Fibroblast of villous mesenchyme (primary cell): ENCODE measurements at regions not wholly inside any gene's neighbourhood (a gene's known extent, or its start where the extent isn't known, plus 50 kb on each side); places are given as distances from the start of the nearest gene placed in this dataset.

Source experiments
- DNase-seq: peaks from one replicate; pipeline ENCODE4 v3.0.0-alpha.2; 2010; ENCODE audit warnings: low read depth
- H3K4me3 ChIP-seq: 2 replicates; pipeline ENCODE4 v1.5.1; 2011; ENCODE audit warnings: low read depth, mild to moderate bottlenecking, low read length
- TF ChIP-seq, protein P1 (sequence below): IDR thresholded peaks from 2 replicates; pipeline ENCODE4 v1.5.1; 2012; ENCODE audit warnings: low read depth, mild to moderate bottlenecking, low read length; ENCODE audit not compliant: insufficient read depth

DNA sequence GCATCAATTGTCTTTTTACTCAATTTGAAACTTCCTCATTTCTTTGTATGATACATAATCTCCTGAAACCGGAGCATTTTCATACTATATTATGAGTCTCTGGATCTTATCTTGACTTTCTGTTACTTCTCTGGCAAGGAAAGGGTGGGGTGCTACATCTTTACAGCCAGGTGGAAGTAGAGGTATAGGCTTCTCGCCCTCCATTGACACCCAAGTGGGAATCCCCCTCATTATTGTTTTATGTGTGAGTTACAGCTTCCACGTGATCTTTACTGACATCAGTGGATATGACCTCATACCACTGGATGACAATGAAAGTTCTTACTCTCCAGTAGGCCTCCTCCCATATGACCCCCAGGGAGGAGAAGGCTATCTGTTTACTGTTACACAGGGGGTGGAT, 262.1 kb upstream of the DACH1 start:
- TF ChIP-seq, protein P1, sequence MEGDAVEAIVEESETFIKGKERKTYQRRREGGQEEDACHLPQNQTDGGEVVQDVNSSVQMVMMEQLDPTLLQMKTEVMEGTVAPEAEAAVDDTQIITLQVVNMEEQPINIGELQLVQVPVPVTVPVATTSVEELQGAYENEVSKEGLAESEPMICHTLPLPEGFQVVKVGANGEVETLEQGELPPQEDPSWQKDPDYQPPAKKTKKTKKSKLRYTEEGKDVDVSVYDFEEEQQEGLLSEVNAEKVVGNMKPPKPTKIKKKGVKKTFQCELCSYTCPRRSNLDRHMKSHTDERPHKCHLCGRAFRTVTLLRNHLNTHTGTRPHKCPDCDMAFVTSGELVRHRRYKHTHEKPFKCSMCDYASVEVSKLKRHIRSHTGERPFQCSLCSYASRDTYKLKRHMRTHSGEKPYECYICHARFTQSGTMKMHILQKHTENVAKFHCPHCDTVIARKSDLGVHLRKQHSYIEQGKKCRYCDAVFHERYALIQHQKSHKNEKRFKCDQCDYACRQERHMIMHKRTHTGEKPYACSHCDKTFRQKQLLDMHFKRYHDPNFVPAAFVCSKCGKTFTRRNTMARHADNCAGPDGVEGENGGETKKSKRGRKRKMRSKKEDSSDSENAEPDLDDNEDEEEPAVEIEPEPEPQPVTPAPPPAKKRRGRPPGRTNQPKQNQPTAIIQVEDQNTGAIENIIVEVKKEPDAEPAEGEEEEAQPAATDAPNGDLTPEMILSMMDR, result no peak
- no peak for DNase-seq
- no peak overlapping the region for H3K4me3 ChIP-seq

DNA sequence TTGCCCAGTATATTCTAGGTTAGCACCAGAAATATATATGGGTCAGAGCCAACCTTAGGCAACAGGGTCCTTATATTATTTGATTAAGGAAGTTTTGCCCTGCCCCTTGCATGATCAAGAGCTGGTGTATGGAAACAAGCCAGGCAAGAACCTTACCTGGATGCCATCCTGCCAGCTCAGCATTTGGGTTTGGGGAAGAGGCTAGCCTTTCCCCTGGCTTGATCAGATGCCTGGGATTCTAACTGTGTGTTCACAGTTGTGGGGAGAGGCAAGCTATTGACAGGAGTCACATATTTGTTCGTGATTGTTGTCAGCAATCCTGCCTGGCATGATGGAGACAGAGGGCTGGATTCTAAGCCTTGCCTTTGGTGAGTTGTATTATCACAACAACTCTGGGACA, 260.0 kb upstream of the DACH1 start:
- DNase-seq, result no peak
- TF ChIP-seq, protein P1, result no peak
- no peak overlapping the region for H3K4me3 ChIP-seq

DNA sequence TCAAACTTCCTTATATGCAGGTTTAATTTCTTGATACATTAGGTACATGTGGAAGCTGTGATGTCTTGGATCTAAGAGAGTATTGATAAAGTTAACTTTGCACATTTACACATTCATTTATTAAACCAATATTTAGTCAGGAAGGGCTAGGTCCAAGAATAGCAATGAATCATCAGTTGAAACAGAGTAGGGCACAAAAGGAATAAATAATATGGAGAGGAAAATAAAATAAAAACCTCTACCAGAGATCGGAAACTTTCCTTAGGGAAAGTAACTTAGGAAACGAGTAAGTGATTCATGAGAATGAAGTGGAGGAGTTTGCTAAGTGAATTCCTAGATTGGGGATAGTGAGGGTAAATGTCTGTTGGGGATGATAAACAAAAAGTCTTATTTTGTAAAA, 259.4 kb upstream of the DACH1 start:
- TF ChIP-seq, protein P1, result no peak
- DNase-seq, result no peak
- no peak overlapping the region for H3K4me3 ChIP-seq

DNA sequence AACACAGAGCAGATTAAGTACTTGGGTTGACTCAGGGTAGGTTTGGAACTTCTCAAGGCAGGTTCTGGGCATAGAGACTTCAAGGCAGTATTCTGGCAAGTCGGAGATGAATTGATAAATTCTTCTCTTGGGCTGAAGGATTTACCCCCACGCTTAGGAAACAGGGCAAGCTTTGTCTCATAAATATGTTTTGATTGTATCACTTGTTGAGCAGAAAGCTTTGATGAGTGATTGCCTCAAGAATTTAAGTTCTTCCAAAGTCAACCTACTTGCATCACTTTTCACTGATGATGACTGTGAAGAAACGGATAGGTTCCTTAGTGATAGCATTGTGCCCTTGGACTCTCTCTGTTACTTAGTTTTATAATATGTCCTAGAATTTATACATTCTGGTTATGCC, 258.6 kb upstream of the DACH1 start:
- TF ChIP-seq, protein P1, result no peak
- no peak overlapping the region for H3K4me3 ChIP-seq
- peak; percentile 2 for DNase-seq

DNA sequence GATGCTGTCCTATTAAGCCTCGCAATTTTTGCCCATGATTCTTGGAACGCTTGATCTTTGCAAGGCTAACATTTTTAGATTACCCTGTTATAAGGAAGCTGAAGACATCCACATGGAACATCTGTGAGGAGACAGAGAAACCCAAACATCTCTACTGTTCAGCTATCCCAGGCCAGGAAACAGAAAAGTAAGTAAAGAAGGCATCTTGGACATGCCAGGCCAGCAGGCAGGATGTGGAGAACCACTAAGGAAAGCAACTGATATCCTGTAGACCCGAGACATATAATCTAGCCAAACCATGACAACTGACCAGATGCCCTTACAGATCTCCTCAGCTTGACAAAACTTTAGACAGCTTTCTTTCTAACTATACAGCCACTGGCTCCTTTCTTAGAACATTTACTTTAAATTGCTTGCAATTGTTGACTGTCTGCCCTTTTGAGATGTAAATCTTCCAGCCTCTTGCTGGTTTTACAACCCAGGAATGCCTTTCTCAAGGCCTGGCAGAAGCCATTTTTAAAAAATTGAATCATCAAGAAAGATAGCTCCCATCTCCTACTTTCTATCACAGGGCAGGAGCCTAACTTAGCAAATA, 255.8 kb upstream of the DACH1 start:
- TF ChIP-seq, protein P1, result no peak
- no peak for DNase-seq
- no peak overlapping the region for H3K4me3 ChIP-seq

DNA sequence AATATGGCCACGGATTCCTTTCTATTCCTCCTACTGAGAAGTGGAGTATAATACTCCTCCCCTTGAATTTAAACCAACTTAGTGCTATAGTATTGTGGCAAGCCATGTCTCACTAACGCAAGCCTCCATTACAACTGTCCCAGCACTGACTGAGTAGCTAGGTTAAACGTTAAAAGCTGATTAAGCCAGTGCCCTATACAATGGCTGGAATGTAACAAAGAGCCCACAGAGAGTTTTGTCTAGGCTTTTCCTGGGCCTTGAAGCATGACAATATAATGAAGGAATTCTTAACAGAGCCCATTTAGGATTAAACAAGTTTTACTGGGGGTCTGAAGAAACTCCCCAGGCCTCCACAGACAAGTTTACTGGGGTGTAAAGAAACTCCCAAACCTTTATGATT, 254.5 kb upstream of the DACH1 start:
- TF ChIP-seq, protein P1, result no peak
- DNase-seq, result no peak
- no peak overlapping the region for H3K4me3 ChIP-seq

DNA sequence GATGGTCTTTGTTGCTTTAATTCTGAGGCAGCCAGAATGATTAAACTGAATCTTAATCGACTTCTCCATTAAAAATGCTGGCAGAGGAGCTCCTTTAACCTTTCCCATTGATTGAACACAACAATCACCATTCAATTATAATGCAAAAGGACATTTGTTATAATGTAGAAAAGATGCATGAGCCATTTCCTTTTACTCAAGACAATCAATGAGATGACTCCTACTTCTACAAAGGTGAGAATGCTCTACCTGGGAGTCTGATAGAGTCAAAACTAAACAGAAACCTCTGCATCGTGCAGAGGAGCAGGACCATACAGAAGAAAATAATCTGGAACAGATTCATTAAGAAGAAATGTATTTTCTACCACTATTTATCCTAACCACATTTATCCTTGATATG, 253.6 kb upstream of the DACH1 start:
- TF ChIP-seq, protein P1, result no peak
- no peak for DNase-seq

More for the DNA sequence above, 253.6 kb upstream of the DACH1 start:
- H3K4me3 ChIP-seq, result no peak overlapping the region
